ENCODE measurements at regions not wholly inside any gene's neighbourhood (a gene's known extent, or its start where the extent isn't known, plus 50 kb on each side); places are given as distances from the start of the nearest gene placed in this dataset.

GRCh38 chr13:73286177-73286576 lies 227.4 kb downstream of the KLF5 start:
- H3K4me1 ChIP-seq (ENCODE audit: insufficient read depth, poor library complexity, severe bottlenecking) = peaks cover 14% of the 10 kb centered on the region
- peak; percentile 9 for TF ChIP-seq CTCF (IDR thresholded peaks at IDR 0.05; ENCODE audit: poor library complexity, severe bottlenecking)
- no peak for ATAC-seq (ENCODE audit: low read depth)
- no peaks in the 10 kb centered on the region for H3K36me3 ChIP-seq (ENCODE audit: low read depth)
- no peaks in the 10 kb centered on the region for H3K27me3 ChIP-seq (ENCODE audit: insufficient read depth, poor library complexity, severe bottlenecking)
- H3K4me3 ChIP-seq (ENCODE audit: severe bottlenecking) = no peak overlapping the region
- peak overlapping the region; percentile 70 for H3K27ac ChIP-seq (ENCODE audit: poor library complexity, severe bottlenecking)
- H3K9me3 ChIP-seq (ENCODE audit: severe bottlenecking) = no peaks in the 10 kb centered on the region
- no peak for DNase-seq (ENCODE audit: low spot score)

- DNase-seq (ENCODE audit: low spot score) (no peak), ATAC-seq (ENCODE audit: low read depth) (no peak)
- H3K27ac ChIP-seq (ENCODE audit: poor library complexity, severe bottlenecking) = no peak overlapping the region
- H3K4me3 ChIP-seq (ENCODE audit: severe bottlenecking) = no peak overlapping the region
- peaks cover 14% of the 10 kb centered on the region for H3K4me1 ChIP-seq (ENCODE audit: insufficient read depth, poor library complexity, severe bottlenecking)
- no peaks in the 10 kb centered on the region for H3K9me3 ChIP-seq (ENCODE audit: severe bottlenecking)
- no peaks in the 10 kb centered on the region for H3K36me3 ChIP-seq (ENCODE audit: low read depth)
- H3K27me3 ChIP-seq (ENCODE audit: insufficient read depth, poor library complexity, severe bottlenecking) = no peaks in the 10 kb centered on the region
- no peak for TF ChIP-seq CTCF (IDR thresholded peaks at IDR 0.05; ENCODE audit: poor library complexity, severe bottlenecking)
Measured at GRCh38 chr13:73284081-73284874, 225.5 kb downstream of the KLF5 start.

- DNase-seq (ENCODE audit: low spot score) (no peak), ATAC-seq (ENCODE audit: low read depth) (no peak)
- Histone ChIP-seq H3K4me3 (ENCODE audit: severe bottlenecking) (no peak overlapping the region), H3K9me3 (ENCODE audit: severe bottlenecking) (no peaks in the 10 kb centered on the region), H3K27ac (ENCODE audit: poor library complexity, severe bottlenecking) (no peak overlapping the region), H3K4me1 (ENCODE audit: insufficient read depth, poor library complexity, severe bottlenecking) (peaks cover 14% of the 10 kb centered on the region), H3K27me3 (ENCODE audit: insufficient read depth, poor library complexity, severe bottlenecking) (no peaks in the 10 kb centered on the region), H3K36me3 (ENCODE audit: low read depth) (no peaks in the 10 kb centered on the region)
- TF ChIP-seq CTCF (IDR thresholded peaks at IDR 0.05; ENCODE audit: poor library complexity, severe bottlenecking) = no peak
Measured at GRCh38 chr13:73283636-73284035, 224.8 kb downstream of the KLF5 start.

GRCh38 chr13:73281746-73282145 lies 222.9 kb downstream of the KLF5 start:
- Histone ChIP-seq H3K4me3 (ENCODE audit: severe bottlenecking) (no peak overlapping the region), H3K27ac (ENCODE audit: poor library complexity, severe bottlenecking) (no peak overlapping the region), H3K4me1 (ENCODE audit: insufficient read depth, poor library complexity, severe bottlenecking) (peaks cover 4% of the 10 kb centered on the region), H3K36me3 (ENCODE audit: low read depth) (no peaks in the 10 kb centered on the region), H3K27me3 (ENCODE audit: insufficient read depth, poor library complexity, severe bottlenecking) (no peaks in the 10 kb centered on the region), H3K9me3 (ENCODE audit: severe bottlenecking) (no peaks in the 10 kb centered on the region)
- ATAC-seq (ENCODE audit: low read depth) = no peak
- no peak for DNase-seq (ENCODE audit: low spot score)
- TF ChIP-seq CTCF (IDR thresholded peaks at IDR 0.05; ENCODE audit: poor library complexity, severe bottlenecking) = no peak

- TF ChIP-seq CTCF (IDR thresholded peaks at IDR 0.05; ENCODE audit: poor library complexity, severe bottlenecking) = no peak
- ATAC-seq (ENCODE audit: low read depth) = no peak
Measured at GRCh38 chr13:73278186-73278585, 219.4 kb downstream of the KLF5 start.

More at GRCh38 chr13:73278186-73278585, 219.4 kb downstream of the KLF5 start:
- Histone ChIP-seq H3K36me3 (ENCODE audit: low read depth) (no peaks in the 10 kb centered on the region), H3K9me3 (ENCODE audit: severe bottlenecking) (no peaks in the 10 kb centered on the region), H3K27ac (ENCODE audit: poor library complexity, severe bottlenecking) (no peak overlapping the region), H3K4me3 (ENCODE audit: severe bottlenecking) (no peak overlapping the region), H3K27me3 (ENCODE audit: insufficient read depth, poor library complexity, severe bottlenecking) (no peaks in the 10 kb centered on the region), H3K4me1 (ENCODE audit: insufficient read depth, poor library complexity, severe bottlenecking) (peaks cover 11% of the 10 kb centered on the region)
- DNase-seq (ENCODE audit: low spot score) = no peak
